ENCODE measurements at regions not wholly inside any gene's neighbourhood (a gene's known extent, or its start where the extent isn't known, plus 50 kb on each side); places are given as distances from the start of the nearest gene placed in this dataset.

- no peak for DNase-seq (ENCODE audit: low read depth)
- no peak overlapping the region for H3K4me3 ChIP-seq (ENCODE audit: control insufficient read depth, low read depth, low read length)
- TF ChIP-seq CTCF (conservative IDR thresholded peaks at IDR 0.05; ENCODE audit: control insufficient read depth, insufficient read depth, low read depth, low read length): no peak
Observed at GRCh38 chr2:51553476-51553875, 521.5 kb upstream of the NRXN1 start.

GRCh38 chr2:51535763-51536162, 503.8 kb upstream of the NRXN1 start:
- no peak overlapping the region for H3K4me3 ChIP-seq (ENCODE audit: control insufficient read depth, low read depth, low read length)
- TF ChIP-seq CTCF (conservative IDR thresholded peaks at IDR 0.05; ENCODE audit: control insufficient read depth, insufficient read depth, low read depth, low read length): no peak
- DNase-seq (ENCODE audit: low read depth): no peak

- DNase-seq (ENCODE audit: low read depth): no peak
- no peak for TF ChIP-seq CTCF (conservative IDR thresholded peaks at IDR 0.05; ENCODE audit: control insufficient read depth, insufficient read depth, low read depth, low read length)
- H3K4me3 ChIP-seq (ENCODE audit: control insufficient read depth, low read depth, low read length): no peak overlapping the region
Observed at GRCh38 chr2:51534166-51534565, 502.2 kb upstream of the NRXN1 start.

- no peak for TF ChIP-seq CTCF (conservative IDR thresholded peaks at IDR 0.05; ENCODE audit: control insufficient read depth, insufficient read depth, low read depth, low read length)
- H3K4me3 ChIP-seq (ENCODE audit: control insufficient read depth, low read depth, low read length): no peak overlapping the region
- DNase-seq (ENCODE audit: low read depth): no peak
Observed at GRCh38 chr2:51528156-51528555, 496.2 kb upstream of the NRXN1 start.

GRCh38 chr2:51526766-51527165, 494.8 kb upstream of the NRXN1 start:
- H3K4me3 ChIP-seq (ENCODE audit: control insufficient read depth, low read depth, low read length): no peak overlapping the region
- TF ChIP-seq CTCF (conservative IDR thresholded peaks at IDR 0.05; ENCODE audit: control insufficient read depth, insufficient read depth, low read depth, low read length): no peak
- DNase-seq (ENCODE audit: low read depth): no peak

GRCh38 chr2:51516667-51517066, 484.7 kb upstream of the NRXN1 start:
- no peak overlapping the region for H3K4me3 ChIP-seq (ENCODE audit: control insufficient read depth, low read depth, low read length)
- no peak for DNase-seq (ENCODE audit: low read depth)
- no peak for TF ChIP-seq CTCF (conservative IDR thresholded peaks at IDR 0.05; ENCODE audit: control insufficient read depth, insufficient read depth, low read depth, low read length)

GRCh38 chr2:51511002-51511401, 479.1 kb upstream of the NRXN1 start:
- DNase-seq (ENCODE audit: low read depth): no peak
- no peak for TF ChIP-seq CTCF (conservative IDR thresholded peaks at IDR 0.05; ENCODE audit: control insufficient read depth, insufficient read depth, low read depth, low read length)
- H3K4me3 ChIP-seq (ENCODE audit: control insufficient read depth, low read depth, low read length): no peak overlapping the region
